HepG2 (cell line): ENCODE measurements at regions not wholly inside any gene's neighbourhood (a gene's known extent, or its start where the extent isn't known, plus 50 kb on each side); places are given as distances from the start of the nearest gene placed in this dataset.
A peak's percentile ranks its signal among the peaks of the same experiment; 100 is the strongest.

Source experiments
- ATAC-seq: fragments of 200-7000 bp; cut with Tn5 transposase; 3 replicates; pipeline ENCODE4 v1.9.1; 2020; ENCODE audit warnings: mild to moderate bottlenecking, moderate library complexity
- BruUV-seq: library from RNA; stranded (reverse); fragments of 400-500 nt; replicated peaks from 2 replicates; lab custom pipeline; 2021; lab: Mats Ljungman, UMichigan
- CTCF ChIA-PET: fragments of 300-600 bp; formaldehyde crosslinking; extraction: SDS; loops from one replicate; lab custom pipeline; 2021; ENCODE audit warnings: low total read pairs, inconsistent platforms, low intra/inter-chr PET ratio; lab: Yijun Ruan, JAX
- POLR2A ChIA-PET: fragments of 350-600 bp; sonication (Branson Sonifier 250); formaldehyde crosslinking; loops from one replicate; lab custom pipeline; 2020; ENCODE audit warnings: antibody characterized with exemption, inconsistent platforms; lab: Yijun Ruan, JAX
- DNase-seq: peaks from one replicate; pipeline ENCODE4 v3.0.0-alpha.2; 2015; ENCODE audit warnings: low spot score
- FAIRE-seq: peaks from 3 replicates; lab custom pipeline; 2011; peaks lifted over from hg19 to GRCh38; lab: Jason Lieb, UNC
- H2AFZ ChIP-seq: one replicate; pipeline ENCODE4 v1.6.1; 2011; ENCODE audit warnings: low read length, inconsistent platforms
- H3K27ac ChIP-seq: fragments of 300-600 bp; 3 replicates; pipeline ENCODE4 v1.8.0; 2011; ENCODE audit warnings: mixed run types, mild to moderate bottlenecking, mixed read lengths, low read length, inconsistent platforms; ENCODE audit not compliant: insufficient read depth; ENCODE audit errors: extremely low read length
- H3K27me3 ChIP-seq, 2 experiments: fragments of 200-600 bp in 1 of 2; 2 replicates in 1 of 2; 3 replicates in 1 of 2; pipeline versions ENCODE4 v1.6.0 to v1.8.0; 2011; ENCODE audit warnings: low read length in 2 of 2, mild to moderate bottlenecking in 2 of 2, moderate library complexity in 2 of 2, inconsistent platforms in 1 of 2; ENCODE audit not compliant: insufficient read depth in 2 of 2, control insufficient read depth in 1 of 2
- H3K36me3 ChIP-seq, 2 experiments: fragments of 200-600 bp in 1 of 2; replicated peaks in 1 of 2; 2 replicates in 1 of 2; 3 replicates in 1 of 2; pipeline versions ENCODE4 v1.5.1 to v1.8.0; 2011; ENCODE audit warnings: low read length in 2 of 2, inconsistent platforms in 1 of 2; ENCODE audit not compliant: insufficient read depth in 2 of 2, control insufficient read depth in 1 of 2
- H3K4me1 ChIP-seq: 2 replicates; pipeline ENCODE4 v1.5.1; 2012; ENCODE audit warnings: low read length, inconsistent platforms; ENCODE audit not compliant: insufficient read depth
- H3K4me2 ChIP-seq: 2 replicates; pipeline ENCODE4 v1.6.0; 2011; ENCODE audit warnings: low read depth, low read length, inconsistent platforms
- H3K4me3 ChIP-seq, 3 experiments: fragments of 200-600 bp in 1 of 3; sonication (generic), shearing (Covaris generic) in 1 of 3; replicated peaks in 1 of 3; 2 replicates each; pipeline ENCODE4 v1.5.1; 2011 to 2016; ENCODE audit warnings: low read length in 3 of 3, inconsistent platforms in 2 of 3, low read depth in 2 of 3, mild to moderate bottlenecking in 2 of 3, control low read depth in 1 of 3, mixed read lengths in 1 of 3; ENCODE audit not compliant: insufficient read depth in 1 of 3
- H3K79me2 ChIP-seq: one replicate; pipeline ENCODE4 v1.6.1; 2011; ENCODE audit warnings: low read length, inconsistent platforms; ENCODE audit not compliant: insufficient read depth
- H3K9ac ChIP-seq: 2 replicates; pipeline ENCODE4 v1.6.0; 2011; ENCODE audit warnings: mild to moderate bottlenecking, low read depth, low read length, inconsistent platforms; ENCODE audit not compliant: insufficient read depth
- H3K9me3 ChIP-seq: 2 replicates; pipeline ENCODE4 v1.5.1; 2012; ENCODE audit warnings: mild to moderate bottlenecking, low read length
- H4K20me1 ChIP-seq: 2 replicates; pipeline ENCODE4 v1.6.0; 2011; ENCODE audit warnings: inconsistent platforms, mild to moderate bottlenecking, low read length, moderate library complexity; ENCODE audit not compliant: insufficient read depth
- IRF2 ChIP-seq: IDR thresholded peaks from 2 replicates; pipeline ENCODE4 v1.6.1; 2018; ENCODE audit warnings: missing genetic modification reagents, missing compliant biosample characterization
- MAFF ChIP-seq: IDR thresholded peaks from 2 replicates; pipeline ENCODE4 v1.6.1; 2011; ENCODE audit warnings: low read depth, low read length, improper control_type of control experiment
- MAFK ChIP-seq, 2 experiments: IDR thresholded peaks in 1 of 2; conservative IDR thresholded peaks in 1 of 2; 2 replicates each; pipeline ENCODE4 v1.6.1; 2011; ENCODE audit warnings: improper control_type of control experiment in 2 of 2, low read length in 2 of 2
- NCOA1 ChIP-seq: sonication (generic); formaldehyde crosslinking; IDR thresholded peaks from 2 replicates; pipeline ENCODE4 v1.9.0; 2021; ENCODE audit warnings: missing genetic modification reagents
- NFKBIZ ChIP-seq: IDR thresholded peaks from 2 replicates; pipeline ENCODE4 v1.6.1; 2018; ENCODE audit warnings: missing genetic modification reagents, missing compliant biosample characterization
- RARG ChIP-seq: sonication (generic); formaldehyde crosslinking; IDR thresholded peaks from 2 replicates; pipeline ENCODE4 v1.4.0; 2020; ENCODE audit warnings: low read depth, mild to moderate bottlenecking, missing genetic modification reagents
- TSC22D2 ChIP-seq: sonication (generic); formaldehyde crosslinking; IDR thresholded peaks from 2 replicates; pipeline ENCODE4 v1.5.1; 2020; ENCODE audit warnings: missing genetic modification reagents, mild to moderate bottlenecking, borderline replicate concordance
- ZNF235 ChIP-seq: sonication (generic); formaldehyde crosslinking; IDR thresholded peaks from 2 replicates; pipeline ENCODE4 v1.8.1; 2023; ENCODE audit warnings: mild to moderate bottlenecking, missing genetic modification reagents, borderline replicate concordance
- ZNF552 ChIP-seq: sonication (generic); formaldehyde crosslinking; IDR thresholded peaks from 2 replicates; pipeline ENCODE4 v1.9.0; 2022; ENCODE audit warnings: missing genetic modification reagents, mild to moderate bottlenecking, borderline replicate concordance
- ZSCAN9 ChIP-seq: IDR thresholded peaks from 2 replicates; pipeline ENCODE4 v1.6.1; 2016; ENCODE audit warnings: borderline replicate concordance
- WGBS: methylation state at CpG from one replicate; pipeline ENCODE4 v1.1.6; 2017; ENCODE audit warnings: low lambda C conversion rate; 5-methylcytosine and 5-hydroxymethylcytosine counted together
- in situ Hi-C: cut with HindIII; loops from 2 replicates; pipeline ENCODE4 v1.10.0; 2017; ENCODE audit warnings: low pct_unique_long_range_greater_than_20kb; ENCODE audit not compliant: extremely low pct_ligation_motif_present
- intact Hi-C: fragments of 100-400 bp; cut with micrococcal nuclease; formaldehyde crosslinking; loops from one replicate; pipeline ENCODE4 v1.10.0; 2022; ENCODE audit not compliant: unreplicated experiment
- TF ChIP-seq, protein P1 (sequence below): sonication (generic); formaldehyde crosslinking; IDR thresholded peaks from 2 replicates; pipeline ENCODE4 v1.5.0; 2020; ENCODE audit warnings: mild to moderate bottlenecking, missing genetic modification reagents, moderate library complexity

DNA sequence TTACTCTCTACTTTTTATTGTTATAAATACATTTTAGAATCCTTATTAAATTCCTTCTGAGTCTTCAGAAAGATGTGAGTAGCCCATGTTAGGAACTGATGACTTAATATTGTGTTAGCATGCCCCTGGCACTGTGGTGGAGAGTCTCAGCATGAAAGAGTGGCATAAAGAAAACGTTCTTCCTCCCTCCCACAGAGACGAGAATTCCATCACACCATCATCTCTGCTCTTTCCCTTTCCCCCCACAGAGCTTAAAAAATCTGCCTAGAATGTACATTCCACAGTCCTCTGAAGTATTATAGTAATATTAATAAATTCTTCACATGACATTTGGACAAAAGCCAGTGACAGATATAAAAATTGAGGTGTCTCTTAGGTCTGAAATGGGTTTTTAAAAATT, 117.8 kb upstream of the DKK2 start (continued):
- no peak for TF ChIP-seq TSC22D2 (CRISPR knock-in tag)
- no peak for TF ChIP-seq NFKBIZ
- TF ChIP-seq IRF2: no peak
- TF ChIP-seq ZSCAN9 (CRISPR knock-in tag): no peak

DNA sequence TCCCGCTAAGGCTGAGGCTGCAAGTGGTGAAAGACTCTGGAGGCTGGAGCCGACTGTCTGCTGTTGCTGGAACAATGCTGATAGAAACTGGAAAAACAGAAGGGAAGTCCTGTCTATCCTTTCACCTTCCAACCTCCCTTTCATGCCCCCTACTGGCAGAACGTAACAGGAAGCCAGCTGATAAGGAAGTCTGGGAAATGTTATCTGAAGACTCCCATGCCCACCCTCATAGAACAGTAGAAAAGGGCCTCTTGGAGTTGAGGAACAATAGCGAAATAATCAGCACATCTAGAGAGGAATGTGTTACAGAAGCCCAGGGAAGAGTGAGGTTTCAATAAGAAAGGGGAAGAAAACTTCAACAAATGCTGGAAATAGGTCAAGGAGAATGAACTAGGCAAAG, 117.1 kb upstream of the DKK2 start:
- Histone ChIP-seq H3K4me1 (no peaks in the 10 kb centered on the region), H3K9ac (no peak overlapping the region), H2AFZ (no peak overlapping the region), H3K27ac (no peak overlapping the region), H4K20me1 (no peaks in the 10 kb centered on the region), H3K36me3 (no peaks in the 10 kb centered on the region), H3K27me3 (no peaks in the 10 kb centered on the region), H3K4me3 (no peak overlapping the region), H3K9me3 (no peaks in the 10 kb centered on the region), H3K79me2 (no peaks in the 10 kb centered on the region), H3K4me2 (no peak overlapping the region)
- POLR2A ChIA-PET: no interaction called here
- WGBS: 26% methylated on average over 4 of the region's 4 CpGs
- intact Hi-C loops (no loop called here), in situ Hi-C loops (no loop called here)
- TF ChIP-seq, protein P1, sequence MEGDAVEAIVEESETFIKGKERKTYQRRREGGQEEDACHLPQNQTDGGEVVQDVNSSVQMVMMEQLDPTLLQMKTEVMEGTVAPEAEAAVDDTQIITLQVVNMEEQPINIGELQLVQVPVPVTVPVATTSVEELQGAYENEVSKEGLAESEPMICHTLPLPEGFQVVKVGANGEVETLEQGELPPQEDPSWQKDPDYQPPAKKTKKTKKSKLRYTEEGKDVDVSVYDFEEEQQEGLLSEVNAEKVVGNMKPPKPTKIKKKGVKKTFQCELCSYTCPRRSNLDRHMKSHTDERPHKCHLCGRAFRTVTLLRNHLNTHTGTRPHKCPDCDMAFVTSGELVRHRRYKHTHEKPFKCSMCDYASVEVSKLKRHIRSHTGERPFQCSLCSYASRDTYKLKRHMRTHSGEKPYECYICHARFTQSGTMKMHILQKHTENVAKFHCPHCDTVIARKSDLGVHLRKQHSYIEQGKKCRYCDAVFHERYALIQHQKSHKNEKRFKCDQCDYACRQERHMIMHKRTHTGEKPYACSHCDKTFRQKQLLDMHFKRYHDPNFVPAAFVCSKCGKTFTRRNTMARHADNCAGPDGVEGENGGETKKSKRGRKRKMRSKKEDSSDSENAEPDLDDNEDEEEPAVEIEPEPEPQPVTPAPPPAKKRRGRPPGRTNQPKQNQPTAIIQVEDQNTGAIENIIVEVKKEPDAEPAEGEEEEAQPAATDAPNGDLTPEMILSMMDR (CRISPR knock-in tag): peak; percentile 44
- TF ChIP-seq NCOA1 (CRISPR knock-in tag): no peak
- CTCF ChIA-PET: no interaction called here
- peak; percentile 11 for DNase-seq
- 0 out of 3 replicates have a peak, but pooled peaks have one; percentile 31 for ATAC-seq
- no TSS peak for BruUV-seq
- FAIRE-seq: no peak

DNA sequence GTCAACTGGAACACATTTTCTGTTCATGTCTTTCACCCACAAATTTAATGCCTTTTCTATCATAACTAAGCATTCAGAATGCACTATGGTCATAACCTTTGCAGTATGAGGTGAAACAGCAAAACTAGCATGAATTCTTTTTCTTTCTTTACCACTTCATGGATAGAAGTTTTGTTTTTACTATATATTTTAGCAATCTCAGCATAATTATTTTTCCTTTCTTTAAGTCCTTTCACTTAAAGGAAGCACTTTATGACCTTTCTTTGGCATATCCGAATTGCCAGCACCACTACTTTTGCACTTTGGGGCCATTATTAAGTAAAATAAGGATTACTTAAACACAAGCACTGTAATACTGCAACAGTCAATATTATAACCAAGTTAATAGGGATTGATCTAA, 115.1 kb upstream of the DKK2 start:
- H3K4me3 ChIP-seq: no peak overlapping the region
- no peaks in the 10 kb centered on the region for H3K4me1 ChIP-seq
- H3K79me2 ChIP-seq: no peaks in the 10 kb centered on the region
- H3K36me3 ChIP-seq: no peaks in the 10 kb centered on the region
- H3K27me3 ChIP-seq: no peaks in the 10 kb centered on the region
- no TSS peak for BruUV-seq
- FAIRE-seq: no peak
- no peak overlapping the region for H3K4me2 ChIP-seq
- 2% methylated on average over 1 of the region's 1 CpG for WGBS
- no peak overlapping the region for H3K9ac ChIP-seq
- no peak overlapping the region for H3K27ac ChIP-seq
- ATAC-seq: no peak
- DNase-seq: no peak
- intact Hi-C loops: no loop called here
- CTCF ChIA-PET: no interaction called here
- H4K20me1 ChIP-seq: no peaks in the 10 kb centered on the region
- TF ChIP-seq ZNF552 (CRISPR knock-in tag) (no peak), MAFK (conservative IDR thresholded peaks at IDR 0.05 in 1 of 2, IDR thresholded peaks at IDR 0.05 in 1 of 2; ENCODE audit: low read length in 2 of 2) (peak in 1 of 2 experiments; percentile 75; a peak in 3 of 4 replicates), MAFF (peak; percentile 65), RARG (CRISPR knock-in tag) (no peak), ZNF235 (CRISPR knock-in tag) (no peak)
- in situ Hi-C loops: no loop called here
- no peak overlapping the region for H2AFZ ChIP-seq
- no peaks in the 10 kb centered on the region for H3K9me3 ChIP-seq
- POLR2A ChIA-PET: no interaction called here
